ENCODE measurements at regions not wholly inside any gene's neighbourhood (a gene's known extent, or its start where the extent isn't known, plus 50 kb on each side); places are given as distances from the start of the nearest gene placed in this dataset.

GRCh38 chr13:44652962-44653660 is 77.0 kb upstream of the TSC22D1 start:
- ATAC-seq = no peak
- Histone ChIP-seq H3K27ac (no peak overlapping the region), H3K4me3 (no peak overlapping the region), H3K4me1 (peaks cover 3 to 10% of the 10 kb centered on the region in 2 donors), H3K27me3 (no peaks in the 10 kb centered on the region), H3K36me3 (no peaks in the 10 kb centered on the region), H3K9me3 (no peaks in the 10 kb centered on the region)
- TF ChIP-seq CTCF (IDR thresholded peaks at IDR 0.05 in 4 of 5, conservative IDR thresholded peaks at IDR 0.05 in 1 of 5) (no peak), POLR2A (IDR thresholded peaks at IDR 0.05) (no peak)
- in situ Hi-C loops (cut with MboI; ENCODE audit: low sequenced_read_pairs in 4 of 4) (loop anchor here in 1 of 4 donors (25.0 kb wide), 1 partner anchor 741 kb away; no protein-coding TSS in a partner anchor), intact Hi-C loops (cut with DNase I; ENCODE audit: low total_unique reads) (no loop called here)
- DNase-seq = no peak

- H3K4me3 ChIP-seq = no peak overlapping the region
- no peak for TF ChIP-seq CTCF (IDR thresholded peaks at IDR 0.05 in 4 of 5, conservative IDR thresholded peaks at IDR 0.05 in 1 of 5)
- TF ChIP-seq POLR2A (IDR thresholded peaks at IDR 0.05) = no peak
- in situ Hi-C loops (cut with MboI; ENCODE audit: low sequenced_read_pairs in 4 of 4) = loop anchor here in 1 of 4 donors (25.0 kb wide), 1 partner anchor 740 kb away; no protein-coding TSS in a partner anchor
- no peak overlapping the region for H3K27ac ChIP-seq
- H3K27me3 ChIP-seq = no peaks in the 10 kb centered on the region
- intact Hi-C loops (cut with DNase I; ENCODE audit: low total_unique reads) = no loop called here
- peaks cover 3 to 10% of the 10 kb centered on the region in 2 donors for H3K4me1 ChIP-seq
- DNase-seq (no peak), ATAC-seq (no peak)
- no peaks in the 10 kb centered on the region for H3K9me3 ChIP-seq
- H3K36me3 ChIP-seq = no peaks in the 10 kb centered on the region
Measured at GRCh38 chr13:44652168-44652567, 76.0 kb upstream of the TSC22D1 start.

DNA sequence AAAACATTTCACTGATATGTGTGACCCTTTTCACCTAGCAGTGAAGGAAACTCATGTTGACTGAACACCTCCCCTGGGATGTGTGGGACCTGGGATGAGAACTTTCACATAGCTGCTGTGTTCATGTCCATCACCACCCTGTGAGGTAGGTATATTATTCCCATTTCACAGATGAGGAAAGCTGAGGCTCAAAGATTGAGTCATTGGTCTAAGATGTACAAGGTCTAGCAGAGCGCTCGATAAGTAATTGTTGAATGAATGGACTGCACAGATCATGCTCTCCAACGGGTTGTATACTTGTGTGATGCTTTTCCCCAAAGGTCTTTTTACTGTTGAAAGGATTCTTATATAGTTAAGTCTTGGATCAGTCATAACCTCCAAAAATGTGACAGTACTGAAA is 75.6 kb upstream of the TSC22D1 start:
- intact Hi-C loops (cut with DNase I; ENCODE audit: low total_unique reads) = no loop called here
- H3K27me3 ChIP-seq = no peaks in the 10 kb centered on the region
- H3K9me3 ChIP-seq = no peaks in the 10 kb centered on the region
- TF ChIP-seq POLR2A (IDR thresholded peaks at IDR 0.05) = no peak
- TF ChIP-seq CTCF (IDR thresholded peaks at IDR 0.05 in 4 of 5, conservative IDR thresholded peaks at IDR 0.05 in 1 of 5) = no peak
- in situ Hi-C loops (cut with MboI; ENCODE audit: low sequenced_read_pairs in 4 of 4) = loop anchor here in 1 of 4 donors (25.0 kb wide), 1 partner anchor 739 kb away; no protein-coding TSS in a partner anchor
- H3K36me3 ChIP-seq = no peaks in the 10 kb centered on the region
- no peak overlapping the region for H3K27ac ChIP-seq
- H3K4me1 ChIP-seq = peaks cover 3 to 10% of the 10 kb centered on the region in 2 donors
- ATAC-seq (no peak), DNase-seq (no peak)
- H3K4me3 ChIP-seq = no peak overlapping the region

DNA sequence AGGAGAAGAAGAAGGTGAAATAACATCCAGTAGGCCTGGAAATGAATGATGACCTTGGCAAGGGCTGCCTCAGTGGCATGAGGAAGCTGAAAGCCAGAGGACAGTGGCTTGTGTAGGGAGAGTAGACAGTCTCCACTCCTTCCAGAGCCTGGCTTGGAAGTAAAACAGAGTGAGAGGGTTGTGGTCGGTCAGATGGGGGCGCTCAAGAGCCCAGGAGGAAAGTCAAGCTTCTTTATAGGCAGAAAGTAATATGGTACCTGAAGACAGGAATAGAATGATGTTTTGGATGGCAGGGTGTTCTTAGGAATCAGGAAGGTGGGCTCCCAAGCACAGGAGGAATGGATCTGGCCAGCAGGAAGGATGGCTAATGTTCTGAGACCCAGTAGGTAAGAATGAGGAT is 75.1 kb upstream of the TSC22D1 start:
- Histone ChIP-seq H3K4me3 (no peak overlapping the region), H3K27me3 (no peaks in the 10 kb centered on the region), H3K36me3 (no peaks in the 10 kb centered on the region), H3K9me3 (no peaks in the 10 kb centered on the region), H3K4me1 (peaks cover 3 to 10% of the 10 kb centered on the region in 2 donors), H3K27ac (no peak overlapping the region)
- in situ Hi-C loops (cut with MboI; ENCODE audit: low sequenced_read_pairs in 4 of 4) = loop anchor here in 1 of 4 donors (25.0 kb wide), 1 partner anchor 739 kb away; no protein-coding TSS in a partner anchor
- ATAC-seq = no peak
- TF ChIP-seq CTCF (IDR thresholded peaks at IDR 0.05 in 4 of 5, conservative IDR thresholded peaks at IDR 0.05 in 1 of 5) = no peak
- TF ChIP-seq POLR2A (IDR thresholded peaks at IDR 0.05) = no peak
- intact Hi-C loops (cut with DNase I; ENCODE audit: low total_unique reads) = no loop called here
- DNase-seq = no peak
